ENCODE measurements at regions not wholly inside any gene's neighbourhood (a gene's known extent, or its start where the extent isn't known, plus 50 kb on each side); places are given as distances from the start of the nearest gene placed in this dataset.

DNA sequence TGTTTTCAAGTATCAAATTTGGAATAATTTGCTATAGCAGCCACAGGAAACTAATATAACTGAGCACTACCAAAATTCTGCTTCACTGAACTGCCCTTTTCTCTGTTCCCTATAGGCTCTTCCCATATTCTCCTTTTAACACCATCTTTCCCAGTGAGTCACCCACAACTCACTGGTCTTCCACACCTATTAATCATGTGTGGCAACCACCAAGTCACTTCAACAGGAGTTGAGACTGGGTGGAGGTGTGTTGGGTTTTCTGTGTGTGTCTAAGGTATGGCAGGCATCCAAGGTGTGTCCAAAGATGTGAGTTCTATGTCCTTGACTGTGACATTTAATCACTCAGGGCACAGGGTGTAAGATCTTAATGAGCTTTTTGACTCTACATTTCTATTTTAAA is 610.0 kb upstream of the CDH11 start:
- no peak for DNase-seq
- H3K27me3 ChIP-seq (ENCODE audit: control insufficient read depth in 1 of 2, insufficient read depth in 2 of 2, low read length in 1 of 2): peaks cover 0 to 1% of the 10 kb centered on the region in 2 donors
- no peak overlapping the region for H3K4me3 ChIP-seq (ENCODE audit: low read length in 2 of 2)
- intact Hi-C loops (cut with DNase I): no loop called here
- no peak for ATAC-seq (ENCODE audit: low FRiP score)
- H3K27ac ChIP-seq (ENCODE audit: low read depth in 1 of 2, low read length in 2 of 2): no peak overlapping the region
- H3K4me1 ChIP-seq (ENCODE audit: control insufficient read depth in 1 of 2, insufficient read depth in 2 of 2, low read length in 2 of 2): no peaks in the 10 kb centered on the region
- peaks cover 6% of the 10 kb centered on the region for H3K9me3 ChIP-seq (ENCODE audit: control insufficient read depth, low read length)
- H3K36me3 ChIP-seq (ENCODE audit: control insufficient read depth in 1 of 2, insufficient read depth in 2 of 2, low read length in 1 of 2): no peaks in the 10 kb centered on the region

- intact Hi-C loops (cut with DNase I): no loop called here
- Histone ChIP-seq H3K27ac (ENCODE audit: low read depth in 1 of 2, low read length in 2 of 2) (no peak overlapping the region), H3K4me1 (ENCODE audit: control insufficient read depth in 1 of 2, insufficient read depth in 2 of 2, low read length in 2 of 2) (peaks cover 0 to 5% of the 10 kb centered on the region in 2 donors), H3K36me3 (ENCODE audit: control insufficient read depth in 1 of 2, insufficient read depth in 2 of 2, low read length in 1 of 2) (no peaks in the 10 kb centered on the region), H3K4me3 (ENCODE audit: low read length in 2 of 2) (no peak overlapping the region), H3K9me3 (ENCODE audit: control insufficient read depth, low read length) (peaks cover 6% of the 10 kb centered on the region), H3K27me3 (ENCODE audit: control insufficient read depth in 1 of 2, insufficient read depth in 2 of 2, low read length in 1 of 2) (peaks cover 0 to 1% of the 10 kb centered on the region in 2 donors)
- WGBS, 2 donors: 88 to 95% methylated on average over 2 of the region's 2 CpGs
- DNase-seq: no peak
- ATAC-seq (ENCODE audit: low FRiP score): no peak
Measured at GRCh38 chr16:65728652-65729051, 606.8 kb upstream of the CDH11 start.

DNA sequence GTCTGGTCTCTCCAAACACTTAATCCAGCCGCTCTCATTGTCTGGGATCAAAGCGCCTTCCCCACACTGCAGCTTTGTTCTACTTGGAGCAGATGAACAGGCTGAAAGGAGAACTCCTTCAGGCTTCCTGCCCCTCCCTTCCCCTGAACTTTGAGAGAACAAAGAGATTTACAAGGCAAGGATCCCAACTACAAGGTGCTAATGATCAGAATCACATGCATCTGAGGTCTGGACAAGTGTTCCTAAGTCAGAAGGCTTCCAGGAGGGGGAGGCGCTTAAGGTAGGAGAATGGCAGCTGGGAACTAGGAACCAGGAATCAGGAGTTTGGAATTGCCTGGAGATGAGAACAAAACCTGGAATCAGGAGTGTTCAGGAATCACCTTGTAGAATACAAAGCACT is 606.3 kb upstream of the CDH11 start:
- no peaks in the 10 kb centered on the region for H3K36me3 ChIP-seq (ENCODE audit: control insufficient read depth in 1 of 2, insufficient read depth in 2 of 2, low read length in 1 of 2)
- no peak overlapping the region for H3K4me3 ChIP-seq (ENCODE audit: low read length in 2 of 2)
- intact Hi-C loops (cut with DNase I): no loop called here
- peaks cover 0 to 1% of the 10 kb centered on the region in 2 donors for H3K27me3 ChIP-seq (ENCODE audit: control insufficient read depth in 1 of 2, insufficient read depth in 2 of 2, low read length in 1 of 2)
- H3K9me3 ChIP-seq (ENCODE audit: control insufficient read depth, low read length): peaks cover 6% of the 10 kb centered on the region
- peaks cover 0 to 5% of the 10 kb centered on the region in 2 donors for H3K4me1 ChIP-seq (ENCODE audit: control insufficient read depth in 1 of 2, insufficient read depth in 2 of 2, low read length in 2 of 2)
- DNase-seq (no peak), ATAC-seq (ENCODE audit: low FRiP score) (no peak)
- no peak overlapping the region for H3K27ac ChIP-seq (ENCODE audit: low read depth in 1 of 2, low read length in 2 of 2)
- 91 to 95% methylated on average over 3 of the region's 3 CpGs for WGBS, 2 donors

GRCh38 chr16:65727534-65728137 is 605.8 kb upstream of the CDH11 start:
- no peak overlapping the region for H3K4me3 ChIP-seq (ENCODE audit: low read length in 2 of 2)
- WGBS, 2 donors: 90% methylated on average over 8 of the region's 8 CpGs
- intact Hi-C loops (cut with DNase I): no loop called here
- peaks cover 0 to 5% of the 10 kb centered on the region in 2 donors for H3K4me1 ChIP-seq (ENCODE audit: control insufficient read depth in 1 of 2, insufficient read depth in 2 of 2, low read length in 2 of 2)
- ATAC-seq (ENCODE audit: low FRiP score) (no peak), DNase-seq (no peak)
- peaks cover 0 to 1% of the 10 kb centered on the region in 2 donors for H3K27me3 ChIP-seq (ENCODE audit: control insufficient read depth in 1 of 2, insufficient read depth in 2 of 2, low read length in 1 of 2)
- H3K27ac ChIP-seq (ENCODE audit: low read depth in 1 of 2, low read length in 2 of 2): no peak overlapping the region
- H3K9me3 ChIP-seq (ENCODE audit: control insufficient read depth, low read length): peaks cover 6% of the 10 kb centered on the region
- no peaks in the 10 kb centered on the region for H3K36me3 ChIP-seq (ENCODE audit: control insufficient read depth in 1 of 2, insufficient read depth in 2 of 2, low read length in 1 of 2)

DNA sequence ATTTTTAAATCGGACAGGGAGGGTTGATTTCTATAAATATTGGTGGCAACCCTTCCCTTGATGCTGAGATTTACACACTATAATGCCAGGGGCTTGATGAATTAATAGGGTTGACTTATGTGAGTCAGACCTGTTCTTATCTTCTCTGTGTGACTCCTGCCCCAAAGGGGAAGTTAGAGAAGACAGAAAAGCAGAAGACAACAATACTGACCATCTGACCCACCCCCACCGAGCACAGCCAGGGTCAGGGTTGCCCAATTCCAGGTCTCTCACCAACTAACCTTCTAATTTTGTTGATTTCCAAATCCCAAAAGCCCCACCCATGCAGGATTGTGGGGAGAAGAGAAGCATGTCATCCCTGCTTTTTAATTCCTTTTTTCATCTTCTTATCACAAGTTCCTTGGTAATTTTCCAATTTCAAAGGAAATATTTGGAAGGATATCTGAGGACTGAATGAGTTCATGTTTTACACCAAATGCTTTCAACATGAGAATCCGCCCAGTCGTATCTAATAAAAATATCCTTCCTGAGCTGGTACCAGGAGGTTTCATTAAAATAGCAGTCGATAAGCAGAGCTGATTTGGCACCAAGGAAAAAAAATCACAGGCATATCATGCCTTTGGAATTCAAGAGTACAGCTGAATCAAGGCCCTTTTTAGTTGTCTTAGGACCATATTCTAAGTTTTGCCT is 603.4 kb upstream of the CDH11 start:
- 4 to 10% methylated on average over 5 of the region's 5 CpGs for WGBS, 2 donors
- Histone ChIP-seq H3K9me3 (ENCODE audit: control insufficient read depth, low read length) (peaks cover 5% of the 10 kb centered on the region), H3K4me3 (ENCODE audit: low read length in 2 of 2) (no peak overlapping the region), H3K27me3 (ENCODE audit: control insufficient read depth in 1 of 2, insufficient read depth in 2 of 2, low read length in 1 of 2) (peaks cover 0 to 1% of the 10 kb centered on the region in 2 donors), H3K36me3 (ENCODE audit: control insufficient read depth in 1 of 2, insufficient read depth in 2 of 2, low read length in 1 of 2) (no peaks in the 10 kb centered on the region), H3K4me1 (ENCODE audit: control insufficient read depth in 1 of 2, insufficient read depth in 2 of 2, low read length in 2 of 2) (peaks cover 0 to 5% of the 10 kb centered on the region in 2 donors), H3K27ac (ENCODE audit: low read depth in 1 of 2, low read length in 2 of 2) (no peak overlapping the region)
- no peak for DNase-seq
- intact Hi-C loops (cut with DNase I): no loop called here
- no peak for ATAC-seq (ENCODE audit: low FRiP score)

DNA sequence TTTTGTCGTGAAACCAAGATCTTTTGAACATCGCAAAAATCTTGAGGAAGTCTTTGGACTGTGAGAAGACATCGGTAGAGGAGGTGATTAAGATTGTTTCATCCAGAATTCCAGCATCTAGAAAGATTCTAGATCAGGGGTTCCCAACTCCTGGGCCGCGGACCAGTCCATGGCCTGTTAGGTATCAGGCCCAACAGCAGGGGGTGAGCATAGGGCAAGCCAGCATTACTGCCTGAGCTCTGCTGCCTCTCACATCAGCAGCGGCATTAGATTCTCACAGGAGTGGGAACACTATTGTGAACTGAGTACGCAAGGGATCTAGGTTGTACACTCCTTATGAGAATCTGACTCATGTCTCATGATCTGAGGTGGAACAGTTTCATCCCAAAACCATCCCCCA is 600.6 kb upstream of the CDH11 start:
- 96 to 97% methylated on average over 7 of the region's 7 CpGs for WGBS, 2 donors
- Histone ChIP-seq H3K36me3 (ENCODE audit: control insufficient read depth in 1 of 2, insufficient read depth in 2 of 2, low read length in 1 of 2) (no peaks in the 10 kb centered on the region), H3K27ac (ENCODE audit: low read depth in 1 of 2, low read length in 2 of 2) (no peak overlapping the region), H3K4me1 (ENCODE audit: control insufficient read depth in 1 of 2, insufficient read depth in 2 of 2, low read length in 2 of 2) (peaks cover 0 to 5% of the 10 kb centered on the region in 2 donors), H3K9me3 (ENCODE audit: control insufficient read depth, low read length) (no peaks in the 10 kb centered on the region), H3K27me3 (ENCODE audit: control insufficient read depth in 1 of 2, insufficient read depth in 2 of 2, low read length in 1 of 2) (no peaks in the 10 kb centered on the region), H3K4me3 (ENCODE audit: low read length in 2 of 2) (no peak overlapping the region)
- DNase-seq (no peak), ATAC-seq (ENCODE audit: low FRiP score) (no peak)
- intact Hi-C loops (cut with DNase I): no loop called here

DNA sequence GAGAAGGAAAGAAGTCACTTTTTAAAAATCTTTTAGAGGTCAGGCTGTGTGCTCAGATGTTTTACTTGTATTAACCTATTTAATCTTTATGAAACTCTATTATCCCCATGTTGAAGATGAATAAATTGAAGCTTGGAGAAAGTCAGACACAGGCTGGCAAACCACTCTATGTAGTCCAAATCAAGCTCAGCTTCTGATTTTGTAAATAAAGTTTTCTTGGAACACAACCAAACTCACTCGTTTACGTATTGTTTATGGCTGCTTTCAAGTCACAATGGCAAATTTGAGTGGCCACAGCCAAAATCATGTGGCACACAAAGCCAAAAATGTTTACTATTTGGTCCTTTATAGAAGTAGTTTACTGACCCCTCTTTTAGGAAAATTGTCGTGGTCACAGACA is 596.0 kb upstream of the CDH11 start:
- H3K4me3 ChIP-seq (ENCODE audit: low read length in 2 of 2): no peak overlapping the region
- no peaks in the 10 kb centered on the region for H3K4me1 ChIP-seq (ENCODE audit: control insufficient read depth in 1 of 2, insufficient read depth in 2 of 2, low read length in 2 of 2)
- ATAC-seq (ENCODE audit: low FRiP score) (no peak), DNase-seq (no peak)
- no peaks in the 10 kb centered on the region for H3K9me3 ChIP-seq (ENCODE audit: control insufficient read depth, low read length)
- intact Hi-C loops (cut with DNase I): no loop called here
- no peak overlapping the region for H3K27ac ChIP-seq (ENCODE audit: low read depth in 1 of 2, low read length in 2 of 2)
- no peaks in the 10 kb centered on the region for H3K36me3 ChIP-seq (ENCODE audit: control insufficient read depth in 1 of 2, insufficient read depth in 2 of 2, low read length in 1 of 2)
- 70 to 73% methylated on average over 3 of the region's 3 CpGs for WGBS, 2 donors
- H3K27me3 ChIP-seq (ENCODE audit: control insufficient read depth in 1 of 2, insufficient read depth in 2 of 2, low read length in 1 of 2): no peaks in the 10 kb centered on the region

DNA sequence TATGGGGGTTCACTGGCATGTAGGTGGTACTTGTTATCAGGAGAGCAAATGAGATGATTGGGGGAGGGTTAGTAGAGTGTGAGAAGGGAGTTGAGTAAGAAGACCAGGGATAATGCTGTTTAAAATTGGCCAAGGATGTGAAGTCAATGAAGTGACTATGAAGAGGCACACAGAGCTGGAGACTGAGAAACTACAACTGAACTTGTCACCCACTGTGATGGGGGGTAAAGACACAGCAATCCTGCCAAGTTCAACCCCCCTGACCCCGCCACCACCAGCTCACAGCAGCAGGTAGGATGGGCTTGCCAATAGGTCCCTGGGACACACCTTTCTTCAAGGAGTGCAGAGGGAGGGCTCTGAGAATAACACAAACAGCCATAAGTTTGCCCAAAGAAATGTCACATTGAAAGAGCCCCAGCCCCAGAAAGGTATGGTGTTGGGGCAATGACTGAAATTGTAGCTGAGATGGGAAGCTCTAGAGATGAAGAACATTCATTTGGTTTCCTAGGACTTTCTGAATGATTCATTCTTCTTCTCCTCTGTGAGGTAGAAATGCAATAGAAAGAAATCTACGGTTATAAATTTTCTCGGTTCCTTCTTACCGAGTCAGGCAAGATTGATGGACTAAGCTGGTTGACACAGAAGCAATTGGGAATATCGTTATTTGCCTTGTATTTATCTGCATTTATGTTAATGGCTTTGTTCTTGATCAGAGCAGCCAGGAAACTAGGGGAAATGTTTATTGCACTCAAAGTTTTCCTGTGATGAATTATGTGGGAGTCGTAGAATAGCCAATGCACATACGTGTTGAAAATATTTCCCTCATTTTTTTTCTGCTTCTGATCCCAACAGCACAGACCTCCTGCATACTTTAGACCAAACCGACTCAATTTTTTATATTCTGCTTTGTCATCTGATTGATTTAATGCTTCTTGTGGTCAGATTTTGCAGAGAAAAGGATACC is 595.2 kb upstream of the CDH11 start:
- no peak for ATAC-seq (ENCODE audit: low FRiP score)

More for the DNA sequence above, 595.2 kb upstream of the CDH11 start:
- no peaks in the 10 kb centered on the region for H3K9me3 ChIP-seq (ENCODE audit: control insufficient read depth, low read length)
- intact Hi-C loops (cut with DNase I): no loop called here
- H3K36me3 ChIP-seq (ENCODE audit: control insufficient read depth in 1 of 2, insufficient read depth in 2 of 2, low read length in 1 of 2): no peaks in the 10 kb centered on the region
- H3K27ac ChIP-seq (ENCODE audit: low read depth in 1 of 2, low read length in 2 of 2): no peak overlapping the region
- H3K4me1 ChIP-seq (ENCODE audit: control insufficient read depth in 1 of 2, insufficient read depth in 2 of 2, low read length in 2 of 2): no peaks in the 10 kb centered on the region
- no peak overlapping the region for H3K4me3 ChIP-seq (ENCODE audit: low read length in 2 of 2)
- no peaks in the 10 kb centered on the region for H3K27me3 ChIP-seq (ENCODE audit: control insufficient read depth in 1 of 2, insufficient read depth in 2 of 2, low read length in 1 of 2)
- WGBS, 2 donors: 49 to 57% methylated on average over 8 of the region's 8 CpGs
- no peak for DNase-seq
